Neuronal stem cell (in vitro differentiated cells): ENCODE measurements at regions not wholly inside any gene's neighbourhood (a gene's known extent, or its start where the extent isn't known, plus 50 kb on each side); places are given as distances from the start of the nearest gene placed in this dataset.

Source experiments
- DNase-seq: peaks from one replicate; pipeline ENCODE4 v3.0.0-alpha.2; 2013; ENCODE audit warnings: low spot score
- H2AFZ ChIP-seq: one replicate; pipeline ENCODE4 v1.6.1; 2013; ENCODE audit warnings: mild to moderate bottlenecking, low read length, inconsistent platforms
- H2AK5ac ChIP-seq: 2 replicates; pipeline ENCODE4 v1.6.1; 2013; ENCODE audit warnings: low read depth, mild to moderate bottlenecking, inconsistent platforms, low read length, moderate library complexity, mixed read lengths
- H2BK120ac ChIP-seq: 2 replicates; pipeline ENCODE4 v1.6.1; 2013; ENCODE audit warnings: low read depth, mild to moderate bottlenecking, inconsistent platforms, low read length, moderate library complexity, mixed read lengths
- H2BK12ac ChIP-seq: one replicate; pipeline ENCODE4 v1.6.1; 2013; ENCODE audit warnings: low read length, inconsistent platforms
- H2BK15ac ChIP-seq: 2 replicates; pipeline ENCODE4 v1.6.1; 2013; ENCODE audit warnings: mild to moderate bottlenecking, low read length, inconsistent platforms, mixed read lengths
- H2BK5ac ChIP-seq: one replicate; pipeline ENCODE4 v1.6.1; 2013; ENCODE audit warnings: inconsistent platforms, mild to moderate bottlenecking, low read length, moderate library complexity
- H3K14ac ChIP-seq: one replicate; pipeline ENCODE4 v1.6.1; 2013; ENCODE audit warnings: low read length, inconsistent platforms
- H3K18ac ChIP-seq: 2 replicates; pipeline ENCODE4 v1.6.1; 2013; ENCODE audit warnings: low read length, inconsistent platforms
- H3K23ac ChIP-seq: 2 replicates; pipeline ENCODE4 v1.6.1; 2013; ENCODE audit warnings: low read depth, mild to moderate bottlenecking, mixed read lengths, low read length, inconsistent platforms; ENCODE audit not compliant: poor library complexity
- H3K27ac ChIP-seq: replicated peaks from 3 replicates; pipeline ENCODE4 v1.5.1; 2013; ENCODE audit warnings: low read length, inconsistent platforms
- H3K27me3 ChIP-seq, 3 experiments: 2 replicates each; pipeline ENCODE4 v1.6.1; 2013; ENCODE audit warnings: low read length in 3 of 3, mild to moderate bottlenecking in 2 of 3, inconsistent platforms in 1 of 3, low read depth in 1 of 3, mixed read lengths in 1 of 3, moderate library complexity in 1 of 3; ENCODE audit not compliant: control insufficient read depth in 3 of 3, insufficient read depth in 3 of 3
- H3K36me3 ChIP-seq, 2 donors: replicated peaks in 1 of 2; 2 replicates each; pipeline ENCODE4 v1.6.1; 2013; ENCODE audit warnings: low read length in 2 of 2; ENCODE audit not compliant: control insufficient read depth in 2 of 2, insufficient read depth in 2 of 2
- H3K4ac ChIP-seq: 2 replicates; pipeline ENCODE4 v1.6.1; 2013; ENCODE audit warnings: inconsistent platforms, mild to moderate bottlenecking, low read length, moderate library complexity
- H3K4me1 ChIP-seq, 2 donors: 1 replicate in 1 of 2; 2 replicates in 1 of 2; pipeline ENCODE4 v1.6.1; 2013; ENCODE audit warnings: low read length in 2 of 2, low read depth in 1 of 2; ENCODE audit not compliant: control insufficient read depth in 2 of 2, insufficient read depth in 1 of 2
- H3K4me2 ChIP-seq: one replicate; pipeline ENCODE4 v1.6.1; 2013; ENCODE audit warnings: mild to moderate bottlenecking, low read length, inconsistent platforms; ENCODE audit not compliant: insufficient read depth, poor library complexity, severe bottlenecking
- H3K4me3 ChIP-seq, 2 donors: 2 replicates each; pipeline ENCODE4 v1.5.1; 2013; ENCODE audit warnings: low read length in 2 of 2, mild to moderate bottlenecking in 2 of 2, inconsistent platforms in 1 of 2, moderate library complexity in 1 of 2
- H3K79me1 ChIP-seq: one replicate; pipeline ENCODE4 v1.6.1; 2013; ENCODE audit warnings: low read depth, mild to moderate bottlenecking, inconsistent platforms, low read length, moderate library complexity
- H3K9ac ChIP-seq: one replicate; pipeline ENCODE4 v1.6.1; 2013; ENCODE audit warnings: mild to moderate bottlenecking, low read depth, low read length, inconsistent platforms; ENCODE audit not compliant: poor library complexity
- H3K9me3 ChIP-seq, 2 donors: replicated peaks in 1 of 2; 2 replicates each; pipeline versions ENCODE3 to v1.6.1; 2013; ENCODE audit warnings: low read length in 2 of 2, mild to moderate bottlenecking in 2 of 2, inconsistent platforms in 1 of 2, low read depth in 1 of 2, mixed read lengths in 1 of 2, moderate library complexity in 1 of 2; ENCODE audit not compliant: control insufficient read depth in 2 of 2, insufficient read depth in 1 of 2
- H4K8ac ChIP-seq: one replicate; pipeline ENCODE4 v1.6.1; 2013; ENCODE audit warnings: low read depth, mild to moderate bottlenecking, inconsistent platforms, low read length, moderate library complexity
- H4K91ac ChIP-seq: one replicate; pipeline ENCODE4 v1.6.1; 2013; ENCODE audit warnings: low read length, low read depth, mild to moderate bottlenecking, inconsistent platforms; ENCODE audit not compliant: poor library complexity
- WGBS, 2 donors: extraction: QIAGEN DNeasy Blood & Tissue Kit; methylation state at CpG; one replicate each; pipeline ENCODE4 v1.1.7; 2013; ENCODE audit warnings: missing lambda C conversion rate in 2 of 2, mixed read lengths in 1 of 2; ENCODE audit not compliant: insufficient read length in 2 of 2, insufficient replicate concordance in 1 of 2; ENCODE audit errors: extremely low coverage in 2 of 2; 5-methylcytosine and 5-hydroxymethylcytosine counted together

DNA sequence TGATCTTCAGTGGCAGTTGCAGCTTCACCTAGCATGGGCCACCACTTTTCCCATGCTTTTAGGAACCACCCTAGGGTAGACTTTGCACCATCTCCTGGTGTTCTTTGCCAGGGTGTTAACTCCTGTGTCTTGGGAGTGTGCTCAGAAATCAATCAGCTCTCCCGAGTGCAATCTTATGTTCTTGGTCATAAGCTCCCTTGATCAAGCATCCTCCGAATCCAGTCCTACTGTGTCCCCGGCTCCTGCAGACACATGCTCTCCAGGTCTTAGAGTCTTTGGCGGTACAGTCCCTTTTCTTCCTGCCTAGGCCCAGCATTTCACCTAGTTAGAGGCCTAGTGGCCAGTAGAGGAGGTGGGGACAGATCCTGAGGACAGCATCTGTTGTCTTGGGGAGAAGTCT is 74.7 kb upstream of the SYN2 start:
- no peak for DNase-seq

DNA sequence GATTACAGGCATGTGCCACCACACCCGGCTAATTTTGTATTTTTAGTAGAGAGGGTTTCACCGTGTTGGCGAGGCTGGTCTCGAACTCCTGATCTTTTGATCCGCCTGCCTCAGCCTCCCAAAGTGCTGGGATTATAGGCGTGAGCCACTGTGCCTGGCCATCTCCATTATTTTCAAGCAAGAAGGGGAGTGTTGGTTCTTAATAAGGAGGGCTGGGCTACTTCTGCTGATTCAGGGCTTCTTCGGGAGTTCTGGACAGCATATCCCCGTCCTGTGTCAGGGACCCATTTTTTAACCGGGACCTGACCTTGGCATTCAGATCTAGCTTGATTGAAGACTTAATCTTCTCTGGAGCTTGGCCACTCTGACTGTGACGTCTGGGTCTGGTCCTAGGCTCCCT is 74.1 kb upstream of the SYN2 start:
- no peak overlapping the region for H2BK120ac ChIP-seq
- no CpG with 5 or more reads among the region's 10 CpGs for WGBS, 2 donors
- DNase-seq, result no peak
- H3K4me1 ChIP-seq, result no peaks in the 10 kb centered on the region
- no peak overlapping the region for H2BK5ac ChIP-seq
- H3K14ac ChIP-seq, result no peak overlapping the region
- no peak overlapping the region for H3K27ac ChIP-seq
- no peak overlapping the region for H3K4me2 ChIP-seq
- no peak overlapping the region for H2BK15ac ChIP-seq
- no peak overlapping the region for H3K23ac ChIP-seq
- no peaks in the 10 kb centered on the region for H3K36me3 ChIP-seq
- no peak overlapping the region for H3K9ac ChIP-seq
- no peak overlapping the region for H4K8ac ChIP-seq
- H3K4ac ChIP-seq, result no peak overlapping the region
- no peaks in the 10 kb centered on the region for H3K27me3 ChIP-seq
- no peak overlapping the region for H2AFZ ChIP-seq
- no peak overlapping the region for H4K91ac ChIP-seq
- H2BK12ac ChIP-seq, result no peak overlapping the region
- no peak overlapping the region for H3K4me3 ChIP-seq
- no peak overlapping the region for H2AK5ac ChIP-seq
- no peak overlapping the region for H3K18ac ChIP-seq
- no peaks in the 10 kb centered on the region for H3K79me1 ChIP-seq
- no peaks in the 10 kb centered on the region for H3K9me3 ChIP-seq

More for the DNA sequence above, 74.7 kb upstream of the SYN2 start:
- no peaks in the 10 kb centered on the region for H3K27me3 ChIP-seq
- H3K4ac ChIP-seq, result no peak overlapping the region
- no peak overlapping the region for H3K18ac ChIP-seq
- no peak overlapping the region for H4K8ac ChIP-seq
- H3K14ac ChIP-seq, result no peak overlapping the region
- no peaks in the 10 kb centered on the region for H3K36me3 ChIP-seq
- H3K9me3 ChIP-seq, result no peaks in the 10 kb centered on the region
- no peak overlapping the region for H3K4me3 ChIP-seq
- no peak overlapping the region for H3K27ac ChIP-seq
- H2BK120ac ChIP-seq, result no peak overlapping the region
- H3K79me1 ChIP-seq, result no peaks in the 10 kb centered on the region
- H2AK5ac ChIP-seq, result no peak overlapping the region
- H2BK5ac ChIP-seq, result no peak overlapping the region
- no peak overlapping the region for H2BK15ac ChIP-seq
- H3K9ac ChIP-seq, result no peak overlapping the region
- H2BK12ac ChIP-seq, result no peak overlapping the region
- no peak overlapping the region for H3K4me2 ChIP-seq
- no peak overlapping the region for H2AFZ ChIP-seq
- no CpG with 5 or more reads among the region's 4 CpGs for WGBS, 2 donors
- no peak overlapping the region for H4K91ac ChIP-seq
- H3K4me1 ChIP-seq, result no peaks in the 10 kb centered on the region
- no peak overlapping the region for H3K23ac ChIP-seq

DNA sequence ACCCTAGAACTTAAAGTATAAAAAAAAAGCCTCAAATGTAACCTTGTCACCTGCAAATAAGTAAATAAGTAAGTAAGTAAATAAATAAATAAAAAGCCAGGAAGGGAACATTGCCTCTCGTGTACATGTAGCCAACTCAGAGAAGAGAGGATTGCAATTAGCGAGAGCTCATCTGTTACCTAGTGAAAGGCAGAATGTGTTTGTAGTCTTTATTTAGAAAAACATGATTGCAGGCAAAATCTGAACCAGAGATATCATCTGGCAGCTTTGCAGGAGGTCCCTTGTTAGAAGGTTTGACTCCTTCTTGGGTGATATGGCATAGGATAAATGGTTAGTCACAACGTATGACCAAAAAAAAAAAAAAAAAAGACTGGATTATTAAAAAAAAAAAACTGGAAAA is 71.6 kb upstream of the SYN2 start:
- Histone ChIP-seq H4K91ac (no peak overlapping the region), H2AFZ (no peak overlapping the region), H3K9me3 (no peaks in the 10 kb centered on the region), H3K4me3 (no peak overlapping the region), H3K4ac (no peak overlapping the region), H2AK5ac (no peak overlapping the region), H2BK120ac (no peak overlapping the region), H3K9ac (no peak overlapping the region), H3K23ac (no peak overlapping the region), H3K14ac (no peak overlapping the region), H2BK12ac (no peak overlapping the region), H3K79me1 (no peaks in the 10 kb centered on the region), H3K4me2 (no peak overlapping the region), H3K4me1 (no peaks in the 10 kb centered on the region), H4K8ac (no peak overlapping the region), H2BK5ac (no peak overlapping the region), H2BK15ac (no peak overlapping the region), H3K18ac (no peak overlapping the region), H3K36me3 (no peaks in the 10 kb centered on the region), H3K27me3 (no peaks in the 10 kb centered on the region), H3K27ac (no peak overlapping the region)
- no CpG with 5 or more reads among the region's 3 CpGs for WGBS, 2 donors
- DNase-seq, result no peak

DNA sequence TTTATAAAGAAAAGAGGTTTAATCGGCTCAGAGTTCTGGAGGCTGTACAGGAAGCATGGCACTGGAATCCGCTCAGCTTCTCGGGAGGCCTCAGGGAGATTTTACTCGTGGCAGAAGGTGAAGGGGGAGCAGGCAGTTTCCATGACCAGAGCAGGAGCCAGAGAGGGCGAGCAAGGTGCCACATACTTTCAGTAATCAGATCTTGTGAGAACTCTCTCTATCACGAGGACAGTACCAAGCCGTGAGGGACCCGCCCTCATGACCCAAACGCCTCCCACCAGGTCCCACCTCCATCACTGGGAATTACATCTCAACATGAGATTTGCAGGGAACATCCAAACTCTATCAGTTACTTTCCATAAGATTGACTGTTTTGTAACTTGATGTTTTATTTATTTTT is 70.7 kb upstream of the SYN2 start:
- H3K4me2 ChIP-seq, result no peak overlapping the region
- no peaks in the 10 kb centered on the region for H3K36me3 ChIP-seq
- no peak overlapping the region for H4K8ac ChIP-seq
- H2BK15ac ChIP-seq, result no peak overlapping the region
- H3K9ac ChIP-seq, result no peak overlapping the region
- no CpG with 5 or more reads among the region's 9 CpGs for WGBS, 2 donors
- H3K14ac ChIP-seq, result no peak overlapping the region
- H2AFZ ChIP-seq, result no peak overlapping the region
- no peak overlapping the region for H3K4me3 ChIP-seq
- H3K9me3 ChIP-seq, result no peaks in the 10 kb centered on the region
- no peak overlapping the region for H3K4ac ChIP-seq
- no peaks in the 10 kb centered on the region for H3K79me1 ChIP-seq
- H3K18ac ChIP-seq, result no peak overlapping the region
- no peak overlapping the region for H2AK5ac ChIP-seq
- no peak overlapping the region for H4K91ac ChIP-seq
- H3K27ac ChIP-seq, result no peak overlapping the region
- H2BK120ac ChIP-seq, result no peak overlapping the region
- H3K27me3 ChIP-seq, result no peaks in the 10 kb centered on the region
- H3K4me1 ChIP-seq, result no peaks in the 10 kb centered on the region
- no peak for DNase-seq
- no peak overlapping the region for H3K23ac ChIP-seq
- no peak overlapping the region for H2BK5ac ChIP-seq
- H2BK12ac ChIP-seq, result no peak overlapping the region
